ENCODE measurements at regions not wholly inside any gene's neighbourhood (a gene's known extent, or its start where the extent isn't known, plus 50 kb on each side); places are given as distances from the start of the nearest gene placed in this dataset.

DNA sequence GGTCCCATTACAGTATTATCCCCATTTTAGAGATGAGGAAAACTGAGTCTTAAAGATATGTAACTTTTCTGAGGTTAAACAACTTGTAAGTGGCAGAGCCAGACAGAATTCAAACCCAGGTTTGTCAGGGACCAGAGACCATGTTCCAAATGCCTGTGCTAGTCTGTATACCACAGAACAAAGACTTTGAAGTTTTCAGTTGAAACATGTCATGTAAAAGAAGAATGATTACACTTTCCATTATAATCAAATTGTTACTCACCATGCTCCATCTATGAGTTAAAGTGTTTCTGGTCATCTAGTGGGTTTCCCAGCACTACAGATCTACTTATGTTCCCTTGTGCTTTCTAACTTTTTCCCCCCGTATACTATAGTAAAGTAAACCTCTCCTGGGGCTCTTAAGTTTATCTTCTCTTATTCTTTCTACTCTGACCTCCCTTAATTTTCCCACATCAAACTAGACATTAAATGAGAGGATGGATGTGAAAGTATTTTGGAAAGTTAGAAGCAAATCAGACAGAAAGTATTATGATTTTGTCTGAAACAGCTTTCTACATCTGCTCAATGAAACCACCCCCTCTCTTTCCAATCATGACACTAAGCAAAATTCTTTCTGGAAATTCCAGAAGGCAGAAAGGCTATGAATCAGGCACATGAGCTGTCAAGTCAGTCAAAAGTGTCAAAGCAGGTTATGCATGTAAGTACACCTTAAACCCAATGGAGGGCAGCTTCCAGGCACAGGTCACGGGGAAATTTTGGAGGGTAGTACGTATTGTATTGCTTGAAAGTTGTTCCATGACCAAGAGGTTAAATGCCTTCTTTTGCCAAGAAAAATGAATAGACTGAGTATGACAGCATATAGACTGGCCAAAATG lies 132.7 kb upstream of the MAP3K7 start:
- Mint-ChIP-seq H3K36me3 (no peaks in the 10 kb centered on the region), H3K4me3 (no peak overlapping the region), H3K27ac (no peak overlapping the region), H3K27me3 (ENCODE audit: low read depth in 3 of 3) (peaks cover 0 to 4% (median 0%) of the 10 kb centered on the region in 3 donors), H3K9me3 (no peaks in the 10 kb centered on the region), H3K4me1 (no peaks in the 10 kb centered on the region)
- Histone ChIP-seq H3K27me3 (ENCODE audit: control insufficient read depth in 2 of 2, insufficient read depth in 2 of 2, low read length in 2 of 2) (no peaks in the 10 kb centered on the region), H3K9me3 (replicated peaks in 1 of 2; ENCODE audit: control insufficient read depth in 1 of 2, insufficient read depth in 1 of 2, low read length in 2 of 2) (no peaks in the 10 kb centered on the region), H3K4me1 (ENCODE audit: control insufficient read depth in 1 of 2, insufficient read depth in 2 of 2, low read length in 2 of 2) (no peaks in the 10 kb centered on the region), H2AFZ (ENCODE audit: insufficient read depth, low read depth, low read length, poor library complexity, severe bottlenecking) (no peak overlapping the region), H4K20me1 (ENCODE audit: insufficient read depth, low read length) (no peaks in the 10 kb centered on the region), H3K9ac (ENCODE audit: insufficient read depth, low read length, poor library complexity, severe bottlenecking) (no peak overlapping the region), H3K4me3 (replicated peaks in 1 of 3; ENCODE audit: low read depth in 2 of 3, low read length in 3 of 3) (no peak overlapping the region), H3K27ac (ENCODE audit: low read depth in 1 of 2, low read length in 2 of 2) (no peak overlapping the region), H3K4me2 (replicated peaks; ENCODE audit: extremely low read depth, low read length, poor library complexity, severe bottlenecking) (no peak overlapping the region), H3K79me2 (ENCODE audit: insufficient read depth, low read length) (no peaks in the 10 kb centered on the region), H3K36me3 (replicated peaks in 1 of 2; ENCODE audit: control insufficient read depth in 1 of 2, insufficient read depth in 2 of 2, low read length in 2 of 2) (no peaks in the 10 kb centered on the region)
- TF ChIP-seq, protein P1, sequence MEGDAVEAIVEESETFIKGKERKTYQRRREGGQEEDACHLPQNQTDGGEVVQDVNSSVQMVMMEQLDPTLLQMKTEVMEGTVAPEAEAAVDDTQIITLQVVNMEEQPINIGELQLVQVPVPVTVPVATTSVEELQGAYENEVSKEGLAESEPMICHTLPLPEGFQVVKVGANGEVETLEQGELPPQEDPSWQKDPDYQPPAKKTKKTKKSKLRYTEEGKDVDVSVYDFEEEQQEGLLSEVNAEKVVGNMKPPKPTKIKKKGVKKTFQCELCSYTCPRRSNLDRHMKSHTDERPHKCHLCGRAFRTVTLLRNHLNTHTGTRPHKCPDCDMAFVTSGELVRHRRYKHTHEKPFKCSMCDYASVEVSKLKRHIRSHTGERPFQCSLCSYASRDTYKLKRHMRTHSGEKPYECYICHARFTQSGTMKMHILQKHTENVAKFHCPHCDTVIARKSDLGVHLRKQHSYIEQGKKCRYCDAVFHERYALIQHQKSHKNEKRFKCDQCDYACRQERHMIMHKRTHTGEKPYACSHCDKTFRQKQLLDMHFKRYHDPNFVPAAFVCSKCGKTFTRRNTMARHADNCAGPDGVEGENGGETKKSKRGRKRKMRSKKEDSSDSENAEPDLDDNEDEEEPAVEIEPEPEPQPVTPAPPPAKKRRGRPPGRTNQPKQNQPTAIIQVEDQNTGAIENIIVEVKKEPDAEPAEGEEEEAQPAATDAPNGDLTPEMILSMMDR (IDR thresholded peaks at IDR 0.05): no peak
- intact Hi-C loops (cut with micrococcal nuclease): no loop called here
- no peak for DNase-seq
- WGBS (ENCODE audit: insufficient coverage): 100% methylated on average over 2 of the region's 3 CpGs

DNA sequence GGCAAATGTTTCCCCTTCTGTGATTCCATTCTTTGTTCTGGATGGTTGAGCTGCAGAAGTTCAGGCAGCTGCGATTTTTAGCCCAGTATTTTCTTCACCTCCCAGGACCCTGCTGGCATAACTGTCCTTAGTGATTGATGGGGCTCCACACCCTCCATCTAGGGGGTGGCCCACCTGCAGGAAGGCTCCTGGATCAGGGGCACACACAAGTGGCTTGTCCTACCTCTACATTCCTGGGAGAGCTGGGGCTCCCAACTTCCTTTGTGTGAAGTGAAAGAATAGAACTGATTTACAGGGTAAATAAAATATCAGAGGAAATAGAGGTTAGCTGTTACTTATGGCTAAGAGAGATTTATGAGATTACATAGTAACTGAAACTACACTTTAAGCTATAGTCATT lies 129.5 kb upstream of the MAP3K7 start:
- H3K79me2 ChIP-seq (ENCODE audit: insufficient read depth, low read length): no peaks in the 10 kb centered on the region
- TF ChIP-seq, protein P1 (IDR thresholded peaks at IDR 0.05): no peak
- H3K27ac ChIP-seq (ENCODE audit: low read depth in 1 of 2, low read length in 2 of 2): no peak overlapping the region
- no peaks in the 10 kb centered on the region for H3K9me3 ChIP-seq (replicated peaks in 1 of 2; ENCODE audit: control insufficient read depth in 1 of 2, insufficient read depth in 1 of 2, low read length in 2 of 2)
- no peak for DNase-seq
- no peaks in the 10 kb centered on the region for H3K27me3 ChIP-seq (ENCODE audit: control insufficient read depth in 2 of 2, insufficient read depth in 2 of 2, low read length in 2 of 2)
- H3K27ac Mint-ChIP-seq: no peak overlapping the region
- H3K4me3 Mint-ChIP-seq: no peak overlapping the region
- H3K4me1 Mint-ChIP-seq: no peaks in the 10 kb centered on the region
- no peaks in the 10 kb centered on the region for H3K36me3 ChIP-seq (replicated peaks in 1 of 2; ENCODE audit: control insufficient read depth in 1 of 2, insufficient read depth in 2 of 2, low read length in 2 of 2)
- WGBS (ENCODE audit: insufficient coverage): no CpG with 5 or more reads among the region's 1 CpG
- no peaks in the 10 kb centered on the region for H3K36me3 Mint-ChIP-seq
- no peaks in the 10 kb centered on the region for H3K9me3 Mint-ChIP-seq
- intact Hi-C loops (cut with micrococcal nuclease): no loop called here
- no peak overlapping the region for H3K4me2 ChIP-seq (replicated peaks; ENCODE audit: extremely low read depth, low read length, poor library complexity, severe bottlenecking)
- H3K4me1 ChIP-seq (ENCODE audit: control insufficient read depth in 1 of 2, insufficient read depth in 2 of 2, low read length in 2 of 2): no peaks in the 10 kb centered on the region
- peaks cover 0 to 2% (median 0%) of the 10 kb centered on the region in 3 donors for H3K27me3 Mint-ChIP-seq (ENCODE audit: low read depth in 3 of 3)
- no peak overlapping the region for H3K4me3 ChIP-seq (replicated peaks in 1 of 3; ENCODE audit: low read depth in 2 of 3, low read length in 3 of 3)
- no peak overlapping the region for H3K9ac ChIP-seq (ENCODE audit: insufficient read depth, low read length, poor library complexity, severe bottlenecking)
- no peaks in the 10 kb centered on the region for H4K20me1 ChIP-seq (ENCODE audit: insufficient read depth, low read length)
- H2AFZ ChIP-seq (ENCODE audit: insufficient read depth, low read depth, low read length, poor library complexity, severe bottlenecking): no peak overlapping the region
